PC-9 (cell line): ENCODE measurements at regions not wholly inside any gene's neighbourhood (a gene's known extent, or its start where the extent isn't known, plus 50 kb on each side); places are given as distances from the start of the nearest gene placed in this dataset.

Experiments
- EZH2 ChIP-seq: fragments of 200-600 bp; sonication (generic); IDR thresholded peaks from 2 replicates; pipeline ENCODE4 v1.8.0; 2017; ENCODE audit warnings: antibody characterized with exemption, low read depth
- TF ChIP-seq, protein P1 (sequence below): fragments of 200-600 bp; sonication (generic); conservative IDR thresholded peaks from 2 replicates; pipeline ENCODE4 v1.6.1; 2017; ENCODE audit warnings: mixed run types, antibody characterized with exemption, mild to moderate bottlenecking, moderate library complexity

GRCh38 chr9:25960178-25960577 lies 281.9 kb upstream of the TUSC1 start:
- TF ChIP-seq, protein P1, sequence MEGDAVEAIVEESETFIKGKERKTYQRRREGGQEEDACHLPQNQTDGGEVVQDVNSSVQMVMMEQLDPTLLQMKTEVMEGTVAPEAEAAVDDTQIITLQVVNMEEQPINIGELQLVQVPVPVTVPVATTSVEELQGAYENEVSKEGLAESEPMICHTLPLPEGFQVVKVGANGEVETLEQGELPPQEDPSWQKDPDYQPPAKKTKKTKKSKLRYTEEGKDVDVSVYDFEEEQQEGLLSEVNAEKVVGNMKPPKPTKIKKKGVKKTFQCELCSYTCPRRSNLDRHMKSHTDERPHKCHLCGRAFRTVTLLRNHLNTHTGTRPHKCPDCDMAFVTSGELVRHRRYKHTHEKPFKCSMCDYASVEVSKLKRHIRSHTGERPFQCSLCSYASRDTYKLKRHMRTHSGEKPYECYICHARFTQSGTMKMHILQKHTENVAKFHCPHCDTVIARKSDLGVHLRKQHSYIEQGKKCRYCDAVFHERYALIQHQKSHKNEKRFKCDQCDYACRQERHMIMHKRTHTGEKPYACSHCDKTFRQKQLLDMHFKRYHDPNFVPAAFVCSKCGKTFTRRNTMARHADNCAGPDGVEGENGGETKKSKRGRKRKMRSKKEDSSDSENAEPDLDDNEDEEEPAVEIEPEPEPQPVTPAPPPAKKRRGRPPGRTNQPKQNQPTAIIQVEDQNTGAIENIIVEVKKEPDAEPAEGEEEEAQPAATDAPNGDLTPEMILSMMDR = no peak
- no peak for TF ChIP-seq EZH2
